Astrocyte of the cerebellum (primary cell): ENCODE measurements at regions not wholly inside any gene's neighbourhood (a gene's known extent, or its start where the extent isn't known, plus 50 kb on each side); places are given as distances from the start of the nearest gene placed in this dataset.

Source experiments
- DNase-seq: peaks from one replicate; pipeline ENCODE4 v3.0.0-alpha.2; 2011; ENCODE audit warnings: low read depth
- H3K4me3 ChIP-seq: 2 replicates; pipeline ENCODE4 v1.5.1; 2011; ENCODE audit warnings: mild to moderate bottlenecking, low read depth, low read length, moderate library complexity
- in situ Hi-C: cut with HindIII; loops from 2 replicates; pipeline ENCODE4 v1.10.0; 2017; ENCODE audit warnings: low sequenced_read_pairs
- TF ChIP-seq, protein P1 (sequence below): IDR thresholded peaks from 2 replicates; pipeline ENCODE4 v1.5.1; 2012; ENCODE audit warnings: low read length, low read depth, moderate library complexity, mild to moderate bottlenecking; ENCODE audit errors: missing control alignments

- no peak overlapping the region for H3K4me3 ChIP-seq
- DNase-seq, result peak; percentile 12
- in situ Hi-C loops, result no loop called here
- TF ChIP-seq, protein P1, sequence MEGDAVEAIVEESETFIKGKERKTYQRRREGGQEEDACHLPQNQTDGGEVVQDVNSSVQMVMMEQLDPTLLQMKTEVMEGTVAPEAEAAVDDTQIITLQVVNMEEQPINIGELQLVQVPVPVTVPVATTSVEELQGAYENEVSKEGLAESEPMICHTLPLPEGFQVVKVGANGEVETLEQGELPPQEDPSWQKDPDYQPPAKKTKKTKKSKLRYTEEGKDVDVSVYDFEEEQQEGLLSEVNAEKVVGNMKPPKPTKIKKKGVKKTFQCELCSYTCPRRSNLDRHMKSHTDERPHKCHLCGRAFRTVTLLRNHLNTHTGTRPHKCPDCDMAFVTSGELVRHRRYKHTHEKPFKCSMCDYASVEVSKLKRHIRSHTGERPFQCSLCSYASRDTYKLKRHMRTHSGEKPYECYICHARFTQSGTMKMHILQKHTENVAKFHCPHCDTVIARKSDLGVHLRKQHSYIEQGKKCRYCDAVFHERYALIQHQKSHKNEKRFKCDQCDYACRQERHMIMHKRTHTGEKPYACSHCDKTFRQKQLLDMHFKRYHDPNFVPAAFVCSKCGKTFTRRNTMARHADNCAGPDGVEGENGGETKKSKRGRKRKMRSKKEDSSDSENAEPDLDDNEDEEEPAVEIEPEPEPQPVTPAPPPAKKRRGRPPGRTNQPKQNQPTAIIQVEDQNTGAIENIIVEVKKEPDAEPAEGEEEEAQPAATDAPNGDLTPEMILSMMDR, result no peak
These were observed 298.6 kb upstream of the ZNF717 start for GRCh38 chr3:76083992-76084391.

DNA sequence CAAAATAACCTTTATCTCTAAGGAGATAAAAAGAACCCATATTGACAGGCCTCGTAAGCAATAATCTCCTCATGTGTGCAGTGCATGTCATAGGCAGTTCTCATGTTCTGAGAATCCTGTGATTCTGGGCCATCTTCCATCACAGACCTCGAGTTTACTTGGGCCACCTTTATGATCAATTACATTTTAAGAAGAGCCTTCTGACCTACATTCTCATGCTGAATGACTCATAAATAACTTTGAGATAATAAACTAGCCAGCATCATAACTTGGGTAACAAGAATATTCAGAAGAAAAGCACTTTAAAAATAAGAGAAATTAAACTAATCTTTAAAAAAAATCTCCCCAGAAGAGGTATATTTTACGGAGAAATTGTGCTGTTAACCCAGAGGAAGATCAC, 310.7 kb upstream of the ZNF717 start:
- in situ Hi-C loops, result no loop called here
- H3K4me3 ChIP-seq, result no peak overlapping the region
- TF ChIP-seq, protein P1, result no peak
- peak; percentile 8 for DNase-seq

- TF ChIP-seq, protein P1, result no peak
- in situ Hi-C loops, result no loop called here
- DNase-seq, result peak; percentile 34
- no peak overlapping the region for H3K4me3 ChIP-seq
These were observed 311.7 kb upstream of the ZNF717 start for GRCh38 chr3:76096836-76097588.

- no peak overlapping the region for H3K4me3 ChIP-seq
- in situ Hi-C loops, result no loop called here
- DNase-seq, result no peak
- TF ChIP-seq, protein P1, result no peak
These were observed 312.2 kb upstream of the ZNF717 start for GRCh38 chr3:76097589-76097969.

DNA sequence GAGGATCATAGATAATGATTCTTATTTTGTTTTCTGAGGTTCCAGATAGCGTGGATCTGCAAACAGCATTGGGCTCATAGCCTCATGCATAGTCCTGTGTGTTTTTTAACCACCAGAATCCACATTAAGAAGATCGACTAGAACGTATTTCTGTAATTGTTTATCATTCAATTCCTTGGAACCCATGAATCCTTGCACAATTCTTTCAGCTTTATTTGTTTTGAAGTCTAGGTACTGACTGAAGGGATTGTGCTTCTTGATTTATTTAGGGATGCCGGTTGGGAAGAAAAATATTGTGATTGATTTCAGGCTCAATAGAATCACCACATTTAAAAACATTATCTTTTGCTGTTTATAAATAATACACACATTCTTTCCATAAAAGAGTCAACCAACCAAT, 314.6 kb upstream of the ZNF717 start:
- DNase-seq, result no peak
- no peak overlapping the region for H3K4me3 ChIP-seq
- in situ Hi-C loops, result no loop called here
- TF ChIP-seq, protein P1, result no peak

DNA sequence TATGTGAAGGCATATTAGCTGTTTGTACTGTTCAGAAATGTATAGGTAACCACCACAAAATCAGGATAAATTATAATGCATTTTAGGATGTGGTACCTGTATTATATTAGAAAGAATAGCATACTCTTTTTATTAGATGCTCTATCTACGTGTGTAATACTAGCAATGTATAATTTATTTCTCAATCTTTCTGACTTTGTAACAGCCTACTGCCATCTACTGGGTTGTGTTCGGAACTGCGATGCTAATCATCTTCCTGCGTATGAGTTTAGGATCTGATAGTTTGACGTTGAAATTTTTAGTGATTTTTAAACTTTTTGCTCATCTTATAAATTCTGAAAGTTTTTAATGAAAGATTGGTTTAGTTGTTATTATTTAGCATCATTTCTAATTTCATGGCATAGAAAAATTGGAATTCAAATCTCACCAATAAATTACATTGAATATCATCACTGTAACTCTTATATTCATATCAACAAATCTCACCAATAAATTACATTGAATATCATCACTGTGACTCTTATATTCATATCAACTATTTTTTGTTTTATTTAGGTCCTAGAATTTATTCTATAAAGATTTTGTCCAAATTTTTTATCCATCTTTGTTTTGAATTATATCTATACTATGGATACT, 322.7 kb upstream of the ZNF717 start:
- TF ChIP-seq, protein P1, result peak; percentile 86
- no peak overlapping the region for H3K4me3 ChIP-seq
- DNase-seq, result peak; percentile 34
- in situ Hi-C loops, result no loop called here
